Peyer's patch (tissue), 4 donors: ENCODE measurements at regions not wholly inside any gene's neighbourhood (a gene's known extent, or its start where the extent isn't known, plus 50 kb on each side); places are given as distances from the start of the nearest gene placed in this dataset.

Experiments
- CTCF ChIP-seq, 6 experiments: fragments of 450-650 bp in 4 of 6; fragments of 200-600 bp in 2 of 6; sonication (generic) in 1 of 6; IDR thresholded peaks; one replicate each; pipeline ENCODE4 v1.5.1; 2017 to 2019; ENCODE audit warnings: antibody characterized with exemption in 6 of 6, mild to moderate bottlenecking in 3 of 6, moderate library complexity in 1 of 6
- POLR2A ChIP-seq, 2 donors: fragments of 450-650 bp; IDR thresholded peaks; one replicate each; pipeline ENCODE4 v1.5.1; 2017; ENCODE audit warnings: antibody characterized with exemption in 2 of 2, mild to moderate bottlenecking in 2 of 2, moderate library complexity in 2 of 2

- no peak for TF ChIP-seq CTCF (IDR thresholded peaks at IDR 0.05)
- TF ChIP-seq POLR2A (IDR thresholded peaks at IDR 0.05), result no peak
Measured at GRCh38 chr9:118439441-118439840, 735.2 kb downstream of the TLR4 start.
